ENCODE measurements at regions not wholly inside any gene's neighbourhood (a gene's known extent, or its start where the extent isn't known, plus 50 kb on each side); places are given as distances from the start of the nearest gene placed in this dataset.

GRCh38 chr1:81288689-81289088 is 512.0 kb upstream of the ADGRL2 start:
- TF ChIP-seq ZNF274 (IDR thresholded peaks at IDR 0.05; ENCODE audit: low read depth, low read length): no peak
- TF ChIP-seq SUZ12 (IDR thresholded peaks at IDR 0.05; ENCODE audit: extremely low read depth, insufficient read depth, insufficient read length): no peak
